MM.1S (cell line): ENCODE measurements at regions not wholly inside any gene's neighbourhood (a gene's known extent, or its start where the extent isn't known, plus 50 kb on each side); places are given as distances from the start of the nearest gene placed in this dataset.

Experiments
- CTCF ChIP-seq: fragments of 300-600 bp; sonication (generic); IDR thresholded peaks from 2 replicates; pipeline ENCODE4 v1.5.1; 2016; ENCODE audit warnings: antibody characterized with exemption, low read length, mixed read lengths
- EZH2phosphoT487 ChIP-seq: fragments of 300-600 bp; sonication (generic); IDR thresholded peaks from 2 replicates; pipeline ENCODE4 v1.6.1; 2018; ENCODE audit warnings: antibody characterized with exemption, low read length

- TF ChIP-seq EZH2phosphoT487 (no peak), CTCF (no peak)
Observed at GRCh38 chr14:82889701-82890100, 1356.0 kb upstream of the SEL1L start.
